ENCODE measurements at regions not wholly inside any gene's neighbourhood (a gene's known extent, or its start where the extent isn't known, plus 50 kb on each side); places are given as distances from the start of the nearest gene placed in this dataset.

- TF ChIP-seq EZH2 (IDR thresholded peaks at IDR 0.05; ENCODE audit: insufficient read depth, poor library complexity, severe bottlenecking) (no peak), EZH2phosphoT487 (IDR thresholded peaks at IDR 0.05; ENCODE audit: insufficient read depth, low read depth) (no peak)
Observed at GRCh38 chr6:15841937-15842726, 179.3 kb upstream of the DTNBP1 start.

All from GM23248 (cell line).